ENCODE measurements at regions not wholly inside any gene's neighbourhood (a gene's known extent, or its start where the extent isn't known, plus 50 kb on each side); places are given as distances from the start of the nearest gene placed in this dataset.

DNA sequence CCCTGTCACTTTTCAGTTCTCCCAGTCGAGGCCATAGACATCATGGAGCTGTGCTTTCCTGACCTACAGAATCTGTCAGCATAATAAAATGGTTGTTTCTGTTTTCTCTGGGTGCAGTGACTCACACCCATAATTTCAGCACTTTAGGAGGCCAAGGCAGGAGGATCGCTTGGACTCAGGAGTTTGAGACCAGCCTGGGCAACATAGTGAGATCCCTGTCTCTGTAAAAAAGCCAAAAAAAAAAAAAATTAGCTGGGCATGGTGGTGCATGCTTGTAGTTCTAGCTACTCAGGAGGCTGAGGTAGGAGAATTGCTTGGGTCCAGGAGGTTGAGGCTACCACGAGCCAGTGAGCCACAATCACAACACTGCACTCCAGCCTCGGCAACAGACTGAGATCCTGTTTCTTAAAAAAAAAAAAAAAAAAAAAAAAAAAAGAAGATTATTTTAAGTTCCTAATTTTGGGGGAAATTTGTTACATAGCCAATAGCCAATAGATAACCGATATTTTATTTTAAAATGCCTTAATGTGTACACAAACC is 196.2 kb downstream of the ADSS2 start:
- Mint-ChIP-seq H3K9me3 (no peaks in the 10 kb centered on the region), H3K27me3 (ENCODE audit: low read depth) (no peaks in the 10 kb centered on the region), H3K4me1 (ENCODE audit: low read depth) (peaks cover 2% of the 10 kb centered on the region), H3K36me3 (ENCODE audit: low read depth) (no peaks in the 10 kb centered on the region), H3K27ac (no peak overlapping the region), H3K4me3 (no peak overlapping the region)
- no peak for DNase-seq (ENCODE audit: low spot score)

DNA sequence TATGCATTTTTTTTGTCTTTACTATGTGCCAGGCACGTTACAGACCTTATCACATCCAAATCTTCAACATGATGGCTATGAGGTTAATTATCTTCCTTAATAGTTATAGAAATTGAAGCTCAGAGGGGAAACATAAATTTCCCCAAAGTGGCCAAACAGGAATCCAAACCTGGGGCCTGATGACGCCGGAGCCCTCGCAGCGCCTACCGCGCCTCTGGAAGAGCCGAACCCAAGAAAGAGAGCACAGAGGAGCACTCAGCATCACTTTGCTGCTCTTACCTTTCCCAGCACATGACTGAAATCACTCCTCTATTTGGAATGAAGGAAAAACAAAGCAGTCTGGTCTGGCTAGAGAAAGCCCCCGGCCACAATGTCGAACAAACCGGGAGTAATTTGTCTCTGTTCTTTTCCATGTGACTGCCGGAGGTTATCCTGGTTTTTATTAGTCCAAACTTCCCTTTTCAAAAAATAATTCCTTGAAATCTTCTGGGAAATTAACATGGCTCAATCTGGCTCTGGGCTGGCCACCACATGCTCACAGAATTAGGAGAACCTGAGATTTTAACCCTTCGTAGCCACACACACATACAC is 195.5 kb downstream of the ADSS2 start:
- Mint-ChIP-seq H3K36me3 (ENCODE audit: low read depth) (no peaks in the 10 kb centered on the region), H3K4me3 (no peak overlapping the region), H3K27me3 (ENCODE audit: low read depth) (peaks cover 5% of the 10 kb centered on the region), H3K4me1 (ENCODE audit: low read depth) (peaks cover 2% of the 10 kb centered on the region), H3K27ac (no peak overlapping the region), H3K9me3 (no peaks in the 10 kb centered on the region)
- no peak for DNase-seq (ENCODE audit: low spot score)

DNA sequence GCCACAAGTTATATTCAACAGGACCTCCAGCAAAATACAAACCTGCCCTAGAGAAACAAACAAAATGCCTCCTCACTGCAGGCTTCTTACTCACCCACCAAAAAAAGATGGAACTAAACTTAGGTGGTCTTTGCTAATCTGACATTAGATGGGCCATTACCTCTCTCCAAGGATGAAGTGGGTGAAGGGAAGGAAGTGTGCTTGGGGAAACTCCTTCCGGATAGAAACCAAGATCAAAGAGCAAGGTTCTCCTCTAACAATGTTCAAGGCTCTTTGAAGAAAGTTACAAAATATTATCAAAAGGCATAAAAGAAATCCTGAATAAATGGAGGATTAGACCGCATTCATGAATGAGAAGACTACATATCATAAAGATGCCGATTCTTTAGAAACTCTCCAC is 187.5 kb downstream of the ADSS2 start:
- Mint-ChIP-seq H3K4me3 (no peak overlapping the region), H3K27me3 (ENCODE audit: low read depth) (peaks cover 17% of the 10 kb centered on the region), H3K27ac (no peak overlapping the region), H3K9me3 (no peaks in the 10 kb centered on the region), H3K36me3 (ENCODE audit: low read depth) (no peaks in the 10 kb centered on the region), H3K4me1 (ENCODE audit: low read depth) (no peaks in the 10 kb centered on the region)
- DNase-seq (ENCODE audit: low spot score), result no peak

DNA sequence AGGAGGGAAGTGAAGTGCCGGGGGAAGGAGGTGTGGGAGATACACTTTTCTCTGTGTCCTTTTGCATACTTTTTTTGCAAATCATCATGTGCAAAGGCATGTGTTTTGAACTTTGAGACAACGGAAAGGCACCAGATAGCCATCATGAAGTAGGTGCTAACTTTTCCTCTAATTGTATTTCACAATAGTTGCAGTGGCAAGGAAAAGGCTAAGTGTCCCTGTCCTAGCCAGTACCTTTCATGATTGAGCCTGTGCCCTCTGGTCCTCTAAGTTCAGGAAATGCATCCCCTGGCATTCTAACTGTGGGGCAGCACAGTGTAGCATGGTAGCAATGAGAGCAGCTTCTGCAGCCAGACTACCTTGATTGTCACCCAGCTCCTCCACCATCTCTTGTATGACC is 186.2 kb downstream of the ADSS2 start:
- Mint-ChIP-seq H3K9me3 (peaks cover 3% of the 10 kb centered on the region), H3K27ac (no peak overlapping the region), H3K4me3 (no peak overlapping the region), H3K27me3 (ENCODE audit: low read depth) (peaks cover 17% of the 10 kb centered on the region), H3K4me1 (ENCODE audit: low read depth) (no peaks in the 10 kb centered on the region), H3K36me3 (ENCODE audit: low read depth) (no peaks in the 10 kb centered on the region)
- DNase-seq (ENCODE audit: low spot score), result no peak

DNA sequence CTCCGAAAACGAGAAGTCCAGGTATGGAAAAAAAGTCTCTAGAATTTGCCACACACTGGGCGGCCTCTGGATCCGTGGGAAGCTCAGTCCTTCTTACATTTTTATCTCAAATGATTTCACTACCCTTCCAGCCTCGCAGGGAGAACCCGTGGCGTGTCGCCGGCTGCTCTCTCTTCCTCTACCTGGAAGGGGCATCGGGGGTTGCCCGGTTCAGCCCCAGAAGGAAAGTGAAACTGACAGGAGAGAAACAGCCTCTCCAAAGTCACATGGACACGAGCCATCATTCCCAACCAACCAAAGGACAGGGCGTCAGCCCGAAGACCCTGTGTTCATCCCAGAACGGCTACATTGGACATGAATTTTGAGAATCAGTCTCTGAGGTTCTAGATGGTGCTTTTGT is 182.5 kb downstream of the ADSS2 start:
- no peak for DNase-seq (ENCODE audit: low spot score)
- peaks cover 7% of the 10 kb centered on the region for H3K9me3 Mint-ChIP-seq
- H3K27me3 Mint-ChIP-seq (ENCODE audit: low read depth), result peaks cover 3% of the 10 kb centered on the region
- H3K4me3 Mint-ChIP-seq, result no peak overlapping the region
- peaks cover 4% of the 10 kb centered on the region for H3K4me1 Mint-ChIP-seq (ENCODE audit: low read depth)
- no peak overlapping the region for H3K27ac Mint-ChIP-seq
- no peaks in the 10 kb centered on the region for H3K36me3 Mint-ChIP-seq (ENCODE audit: low read depth)

DNA sequence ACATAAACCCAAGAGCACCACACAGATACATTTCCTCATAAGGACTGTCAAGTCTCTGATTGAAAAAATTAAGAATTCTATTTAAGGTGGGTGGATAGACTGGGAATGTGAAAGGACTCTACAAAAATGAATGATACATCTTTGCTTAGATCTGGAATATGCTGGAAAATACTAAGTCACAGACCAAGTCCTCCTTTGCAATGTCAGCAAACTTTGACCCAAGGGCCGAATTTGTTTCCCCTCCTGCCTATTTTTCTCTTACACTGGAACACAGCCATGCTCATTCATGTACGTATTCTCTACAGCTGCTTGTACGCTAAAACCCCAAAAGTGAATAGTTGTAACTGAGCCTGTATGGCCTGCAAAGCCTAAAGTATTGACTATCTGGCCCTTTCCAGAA is 180.7 kb downstream of the ADSS2 start:
- peaks cover 4% of the 10 kb centered on the region for H3K27me3 Mint-ChIP-seq (ENCODE audit: low read depth)
- H3K27ac Mint-ChIP-seq, result no peak overlapping the region

DNA sequence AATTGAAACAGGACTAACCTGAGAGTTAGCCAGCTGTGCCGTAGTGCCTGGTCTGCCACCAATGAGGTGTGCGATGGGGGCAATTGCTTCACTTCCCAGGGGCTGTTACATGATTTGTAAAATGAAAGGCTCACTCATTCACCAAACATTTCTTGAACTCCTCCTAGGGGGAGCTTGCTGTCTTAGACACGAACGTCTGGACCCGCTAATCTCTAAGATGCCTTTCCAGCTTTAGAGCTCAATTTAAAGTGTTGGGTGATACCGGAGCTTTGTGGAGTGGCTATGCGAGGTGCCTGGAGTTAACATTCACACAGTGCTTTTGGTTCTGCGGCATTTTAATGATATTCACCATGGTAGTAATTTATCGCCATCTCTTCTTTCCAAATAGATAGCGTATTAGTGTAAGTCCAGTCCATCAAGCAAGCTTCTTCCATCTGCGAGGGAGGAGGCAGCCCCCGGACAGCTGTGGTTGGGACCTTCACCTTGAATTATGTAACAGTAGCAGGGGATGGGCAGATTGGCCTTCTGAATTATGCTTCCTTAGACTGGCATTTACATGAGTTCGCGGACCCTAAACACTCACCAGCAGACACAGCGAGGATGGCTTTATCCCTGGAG is 179.9 kb downstream of the ADSS2 start:
- Mint-ChIP-seq H3K36me3 (ENCODE audit: low read depth) (no peaks in the 10 kb centered on the region), H3K9me3 (peaks cover 7% of the 10 kb centered on the region), H3K27ac (no peak overlapping the region), H3K4me3 (no peak overlapping the region), H3K4me1 (ENCODE audit: low read depth) (peaks cover 4% of the 10 kb centered on the region), H3K27me3 (ENCODE audit: low read depth) (peaks cover 7% of the 10 kb centered on the region)
- no peak for DNase-seq (ENCODE audit: low spot score)

More for the DNA sequence above, 180.7 kb downstream of the ADSS2 start:
- DNase-seq (ENCODE audit: low spot score), result no peak
- Mint-ChIP-seq H3K4me1 (ENCODE audit: low read depth) (peaks cover 4% of the 10 kb centered on the region), H3K9me3 (peaks cover 7% of the 10 kb centered on the region), H3K4me3 (no peak overlapping the region), H3K36me3 (ENCODE audit: low read depth) (no peaks in the 10 kb centered on the region)

DNA sequence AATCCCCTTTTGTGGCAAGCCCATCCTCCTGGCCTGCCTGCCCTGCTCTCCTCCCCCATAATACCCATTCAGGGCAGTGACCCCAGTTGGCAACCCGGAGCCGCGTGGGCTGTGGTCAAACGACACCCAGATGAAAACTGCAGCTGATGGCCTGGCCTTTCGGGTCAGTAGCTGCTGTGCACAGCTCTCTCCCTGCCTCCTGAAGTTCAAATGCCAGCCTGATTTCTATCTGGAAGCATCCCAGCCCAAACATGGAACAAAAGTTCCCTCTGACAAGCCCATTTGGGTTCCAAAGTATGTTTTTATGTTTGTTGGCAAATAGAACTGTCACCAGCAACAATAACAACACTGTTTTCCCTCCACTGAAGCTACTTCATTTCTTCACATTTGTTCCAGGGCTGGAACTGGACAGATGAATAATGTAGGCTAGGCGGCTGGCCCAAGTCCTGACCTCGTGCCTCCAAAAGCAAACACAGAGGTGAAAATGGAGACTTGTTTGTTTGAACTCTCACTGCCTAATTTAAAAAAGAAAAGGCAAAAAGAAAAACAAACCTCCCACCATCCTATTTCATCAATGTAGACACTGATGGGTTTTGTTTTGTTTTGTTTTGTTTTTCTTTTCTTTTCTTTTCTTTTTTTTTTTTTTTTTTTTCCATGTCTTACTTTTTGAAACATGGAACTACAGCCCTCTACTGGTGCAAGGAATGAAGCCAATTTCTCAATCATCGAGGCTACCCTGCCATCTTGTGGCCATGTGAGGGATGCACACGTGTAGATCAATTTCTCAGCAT is 179.0 kb downstream of the ADSS2 start:
- H3K4me3 Mint-ChIP-seq, result no peak overlapping the region
- DNase-seq (ENCODE audit: low spot score), result peak; percentile 44
- H3K4me1 Mint-ChIP-seq (ENCODE audit: low read depth), result peaks cover 4% of the 10 kb centered on the region
- no peak overlapping the region for H3K27ac Mint-ChIP-seq
- H3K9me3 Mint-ChIP-seq, result peaks cover 7% of the 10 kb centered on the region
- peaks cover 8% of the 10 kb centered on the region for H3K27me3 Mint-ChIP-seq (ENCODE audit: low read depth)
- no peaks in the 10 kb centered on the region for H3K36me3 Mint-ChIP-seq (ENCODE audit: low read depth)

DNA sequence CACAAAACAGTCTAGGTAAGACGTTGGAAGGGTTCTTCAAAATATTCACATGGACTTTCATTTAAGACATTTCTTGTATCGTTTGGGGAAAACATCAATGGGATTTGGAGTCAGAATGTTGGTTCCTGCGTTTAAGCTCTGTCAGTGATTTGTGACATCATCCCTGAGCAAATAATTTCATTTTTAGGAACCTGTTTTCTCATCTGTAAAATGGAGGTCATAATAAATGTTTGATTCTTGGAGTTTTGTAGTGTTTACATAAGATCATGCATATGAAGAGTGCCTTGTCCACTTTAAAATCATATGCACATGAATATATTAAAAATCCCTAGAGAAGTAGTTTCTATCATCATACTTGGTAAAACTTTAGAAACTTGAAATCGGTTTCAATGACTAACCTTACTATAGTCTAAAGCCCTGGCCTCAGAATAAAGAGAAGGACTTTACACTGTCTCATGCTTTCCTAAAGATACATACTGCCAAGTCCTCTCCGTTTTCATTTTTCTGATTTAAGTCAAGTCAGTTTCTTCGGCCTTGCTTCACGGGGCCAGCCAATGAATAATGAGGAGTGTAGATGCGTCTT is 178.4 kb downstream of the ADSS2 start:
- Mint-ChIP-seq H3K9me3 (peaks cover 7% of the 10 kb centered on the region), H3K4me1 (ENCODE audit: low read depth) (peaks cover 4% of the 10 kb centered on the region), H3K27ac (no peak overlapping the region), H3K36me3 (ENCODE audit: low read depth) (no peaks in the 10 kb centered on the region), H3K4me3 (no peak overlapping the region), H3K27me3 (ENCODE audit: low read depth) (peaks cover 12% of the 10 kb centered on the region)
- DNase-seq (ENCODE audit: low spot score), result no peak

DNA sequence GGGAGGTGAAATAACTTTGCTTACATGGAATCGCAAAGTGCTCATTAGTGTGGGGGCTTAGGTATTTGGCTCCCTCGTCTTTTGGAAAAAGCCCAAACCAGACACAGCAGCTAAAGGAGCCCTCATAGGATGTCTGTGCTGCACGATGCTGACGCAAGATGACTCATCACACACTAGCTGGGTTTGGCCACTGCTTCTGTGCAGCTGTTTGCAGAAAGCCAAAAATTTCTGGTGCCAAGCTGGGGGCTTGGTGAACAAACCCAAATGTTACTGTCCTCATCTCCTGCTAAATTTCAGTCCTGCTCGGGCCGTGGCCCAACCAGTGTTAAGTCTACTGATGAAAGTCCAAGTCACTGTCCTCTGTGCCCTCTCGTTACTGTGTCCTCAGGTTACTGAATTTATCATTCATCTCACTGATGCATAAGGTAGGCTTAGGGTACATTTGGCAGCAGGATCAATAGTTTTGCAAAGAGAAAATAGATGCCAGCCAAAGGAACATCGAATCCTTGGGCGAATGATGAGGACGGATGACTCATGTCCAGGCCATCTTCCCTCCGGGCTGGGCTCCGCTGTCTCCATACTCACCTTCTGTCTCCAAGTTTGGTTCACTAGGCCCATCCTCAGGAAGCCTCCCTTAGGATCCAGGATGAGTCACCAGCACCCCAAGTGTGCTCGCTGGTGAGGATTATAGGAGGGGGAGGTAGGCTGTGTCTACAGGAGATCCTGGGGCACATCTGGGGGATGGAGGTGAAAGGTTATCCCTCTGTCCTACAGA is 177.7 kb downstream of the ADSS2 start:
- peaks cover 7% of the 10 kb centered on the region for H3K9me3 Mint-ChIP-seq
- no peak for DNase-seq (ENCODE audit: low spot score)
- no peak overlapping the region for H3K4me3 Mint-ChIP-seq
- H3K36me3 Mint-ChIP-seq (ENCODE audit: low read depth), result no peaks in the 10 kb centered on the region
- H3K27ac Mint-ChIP-seq, result no peak overlapping the region
- H3K27me3 Mint-ChIP-seq (ENCODE audit: low read depth), result peaks cover 16% of the 10 kb centered on the region
- peaks cover 4% of the 10 kb centered on the region for H3K4me1 Mint-ChIP-seq (ENCODE audit: low read depth)

DNA sequence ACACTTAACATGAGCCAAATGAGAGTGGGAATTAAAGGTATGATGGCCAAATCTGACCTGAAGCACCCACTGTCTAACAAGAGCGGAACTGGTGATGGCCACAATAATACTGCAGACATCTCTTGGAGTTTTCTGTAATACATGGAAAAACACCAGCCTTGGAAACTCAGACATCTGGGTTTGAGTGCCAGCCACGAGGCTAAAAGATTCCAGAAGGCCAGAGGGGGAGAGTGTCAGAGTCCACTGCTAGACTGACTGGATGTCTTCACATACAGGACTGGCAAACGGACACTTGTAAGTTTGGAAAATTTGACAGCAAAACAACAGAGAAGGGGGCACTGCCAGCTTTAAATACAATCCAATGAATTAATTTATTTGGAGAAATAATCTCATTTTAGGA is 175.1 kb downstream of the ADSS2 start:
- DNase-seq (ENCODE audit: low spot score), result no peak
- no peak overlapping the region for H3K4me3 Mint-ChIP-seq
- H3K36me3 Mint-ChIP-seq (ENCODE audit: low read depth), result no peaks in the 10 kb centered on the region
- no peak overlapping the region for H3K27ac Mint-ChIP-seq
- H3K9me3 Mint-ChIP-seq, result no peaks in the 10 kb centered on the region
- H3K4me1 Mint-ChIP-seq (ENCODE audit: low read depth), result peaks cover 4% of the 10 kb centered on the region
- H3K27me3 Mint-ChIP-seq (ENCODE audit: low read depth), result peaks cover 16% of the 10 kb centered on the region

DNA sequence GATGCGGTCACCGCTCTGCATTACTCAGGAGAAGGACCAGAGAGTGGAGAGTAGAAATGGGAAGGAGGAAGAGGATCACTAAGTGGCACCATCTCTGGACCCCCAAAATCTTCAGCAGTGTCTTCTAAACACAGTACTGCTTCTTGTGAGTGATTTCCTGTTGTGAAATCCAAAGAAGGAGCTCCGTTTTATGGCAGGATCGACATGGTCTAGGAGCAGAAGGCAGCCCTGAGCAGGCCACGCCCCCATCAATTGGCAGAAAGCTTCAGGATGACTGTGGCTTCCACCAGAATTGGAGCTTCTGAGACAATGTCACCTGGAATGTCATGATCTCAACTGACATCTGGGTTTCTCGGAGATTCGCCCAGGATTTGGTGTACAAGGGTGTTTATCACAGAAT is 171.5 kb downstream of the ADSS2 start:
- Mint-ChIP-seq H3K9me3 (no peaks in the 10 kb centered on the region), H3K4me1 (ENCODE audit: low read depth) (no peaks in the 10 kb centered on the region), H3K36me3 (ENCODE audit: low read depth) (no peaks in the 10 kb centered on the region), H3K27me3 (ENCODE audit: low read depth) (peaks cover 14% of the 10 kb centered on the region), H3K27ac (no peak overlapping the region), H3K4me3 (no peak overlapping the region)
- DNase-seq (ENCODE audit: low spot score), result no peak

DNA sequence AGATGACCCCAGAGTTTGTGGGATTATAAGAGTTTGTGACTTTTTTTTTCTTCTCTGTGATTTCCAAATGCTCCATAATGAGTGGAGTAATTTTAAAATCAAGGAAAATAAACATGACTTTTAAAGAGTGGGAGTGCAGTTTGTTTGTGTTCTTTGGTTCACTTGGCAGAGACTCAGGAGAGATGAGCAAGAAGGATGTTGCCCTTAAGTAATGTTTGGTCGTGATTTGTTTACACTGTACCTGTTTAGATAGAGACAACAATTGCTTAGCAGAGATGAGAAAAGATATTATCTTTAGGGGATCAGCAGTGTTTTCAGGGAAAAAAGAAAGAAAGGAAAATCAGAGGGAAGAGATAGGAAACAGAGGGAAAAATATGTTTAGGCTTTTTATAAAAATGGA is 170.8 kb downstream of the ADSS2 start:
- Mint-ChIP-seq H3K4me3 (no peak overlapping the region), H3K27ac (no peak overlapping the region), H3K4me1 (ENCODE audit: low read depth) (no peaks in the 10 kb centered on the region), H3K27me3 (ENCODE audit: low read depth) (peaks cover 12% of the 10 kb centered on the region), H3K9me3 (no peaks in the 10 kb centered on the region), H3K36me3 (ENCODE audit: low read depth) (no peaks in the 10 kb centered on the region)
- DNase-seq (ENCODE audit: low spot score), result no peak
